Endometrium (tissue), 2 donors: ENCODE measurements at regions not wholly inside any gene's neighbourhood (a gene's known extent, or its start where the extent isn't known, plus 50 kb on each side); places are given as distances from the start of the nearest gene placed in this dataset.
A peak's percentile ranks its signal among the peaks of the same experiment; 100 is the strongest.

Experiments used
- FAIRE-seq: peaks from 2 replicates; lab custom pipeline; 2012; peaks lifted over from hg19 to GRCh38; lab: Jason Lieb, UNC
- donor health status: control.
- donor health status: control.

DNA sequence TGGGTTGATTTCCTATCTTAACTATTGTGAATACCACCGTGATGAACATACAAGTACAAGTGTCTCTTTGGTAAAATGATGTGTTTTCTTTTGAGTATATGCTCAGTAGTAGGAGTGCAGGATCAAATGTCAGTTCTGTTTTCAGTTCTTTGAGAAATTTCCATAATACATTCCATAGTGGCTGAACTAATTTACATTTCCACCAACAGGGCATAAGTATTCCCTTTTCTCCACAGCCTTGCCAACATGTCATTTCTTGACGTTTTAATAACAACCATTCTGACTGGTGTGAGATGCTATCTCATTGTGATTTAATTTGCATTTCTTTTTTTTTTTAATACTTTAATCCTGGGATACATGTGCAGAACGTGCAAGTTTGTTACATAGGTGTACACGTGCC, 268.8 kb downstream of the CENPW start:
- no peak for FAIRE-seq

DNA sequence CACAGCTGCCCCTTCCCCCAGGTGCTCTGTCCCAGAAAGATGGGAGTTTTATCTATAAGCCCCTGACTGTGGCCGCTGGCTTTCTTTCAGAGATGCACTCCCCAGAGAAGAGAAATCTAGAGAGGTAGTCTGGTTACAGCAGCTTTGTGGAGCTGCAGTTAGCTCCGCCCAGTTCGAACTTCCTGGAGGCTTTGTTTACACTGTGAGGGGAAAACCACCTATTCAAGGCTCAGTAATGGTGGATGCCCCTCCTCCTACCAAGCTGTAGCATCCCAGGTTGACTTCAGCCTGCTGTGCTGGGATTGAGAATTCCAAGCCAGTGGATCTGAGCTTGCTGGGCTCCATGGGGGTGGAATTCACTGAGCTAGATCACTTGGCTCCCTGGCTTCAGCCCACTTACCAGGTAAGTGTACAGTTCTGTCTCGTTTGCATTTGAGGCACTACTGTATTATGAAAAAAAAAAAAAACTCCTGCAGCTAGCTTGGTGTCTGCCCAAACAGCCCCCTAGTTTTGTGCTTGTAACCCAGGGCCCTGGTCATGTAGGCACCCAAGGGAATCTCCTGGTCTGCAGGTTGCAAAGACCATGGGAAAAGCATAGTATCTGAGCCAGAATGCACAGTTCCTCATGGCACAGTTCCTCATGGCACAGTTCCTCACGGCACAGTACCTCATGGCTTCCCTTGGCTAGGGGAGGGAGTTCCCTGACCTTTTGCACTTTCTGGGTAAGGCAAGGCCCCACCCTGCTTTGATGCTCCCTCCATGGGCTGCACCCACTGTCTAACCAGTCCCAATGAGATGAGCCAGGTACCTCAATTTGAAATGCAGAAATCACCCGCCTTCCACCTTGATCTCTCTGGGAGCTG, 275.0 kb downstream of the CENPW start:
- FAIRE-seq, result no peak

DNA sequence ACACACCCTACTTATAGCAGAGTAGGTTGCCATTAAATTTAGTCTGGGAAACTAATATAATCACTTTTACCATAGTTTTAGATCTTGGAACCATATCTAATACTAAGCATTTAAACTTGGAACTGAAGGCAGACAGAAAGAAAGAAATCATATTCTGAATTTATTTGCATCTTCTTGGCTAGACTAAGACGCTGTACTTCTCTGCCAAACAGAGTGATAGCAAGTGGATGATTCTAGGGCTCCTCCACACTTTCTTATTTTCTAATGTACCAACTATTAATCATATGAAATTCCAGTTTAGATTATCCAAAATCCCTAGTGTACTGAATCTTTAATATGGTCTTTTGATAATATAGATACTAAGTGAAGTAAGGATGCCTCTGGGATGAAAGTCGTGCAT, 277.0 kb downstream of the CENPW start:
- FAIRE-seq, result no peak

DNA sequence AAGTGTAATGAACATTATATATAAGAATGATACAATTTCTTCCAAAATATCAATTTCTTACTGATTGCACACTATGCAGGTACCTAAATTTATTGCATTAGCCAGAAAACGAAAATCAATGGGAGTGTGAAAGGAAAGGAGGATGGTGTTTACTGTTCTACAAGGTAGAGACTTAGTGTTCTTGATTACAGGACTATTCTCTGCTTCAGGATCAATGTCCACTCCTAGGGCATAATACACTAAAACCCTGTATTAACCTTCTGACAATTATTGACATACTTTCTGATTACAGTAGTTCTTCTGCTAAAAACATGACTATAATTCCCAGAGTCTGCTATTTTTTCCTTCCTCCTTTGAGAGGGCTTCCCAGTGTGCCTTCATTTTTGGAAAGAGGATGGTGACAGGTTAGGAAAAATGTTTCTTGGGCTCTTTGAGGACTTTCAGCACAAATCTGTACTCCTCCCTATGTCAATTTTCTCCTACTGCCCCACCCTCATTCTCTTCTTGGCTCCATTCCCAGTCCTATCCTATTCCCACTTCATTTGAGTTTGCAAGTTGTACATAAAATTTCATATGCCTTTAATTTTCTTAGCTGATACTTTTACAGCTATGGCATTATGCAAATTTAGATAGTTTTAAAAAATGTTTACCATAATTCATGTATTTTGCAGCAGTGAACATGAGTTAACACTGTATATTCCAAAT, 278.9 kb downstream of the CENPW start:
- FAIRE-seq, result no peak

DNA sequence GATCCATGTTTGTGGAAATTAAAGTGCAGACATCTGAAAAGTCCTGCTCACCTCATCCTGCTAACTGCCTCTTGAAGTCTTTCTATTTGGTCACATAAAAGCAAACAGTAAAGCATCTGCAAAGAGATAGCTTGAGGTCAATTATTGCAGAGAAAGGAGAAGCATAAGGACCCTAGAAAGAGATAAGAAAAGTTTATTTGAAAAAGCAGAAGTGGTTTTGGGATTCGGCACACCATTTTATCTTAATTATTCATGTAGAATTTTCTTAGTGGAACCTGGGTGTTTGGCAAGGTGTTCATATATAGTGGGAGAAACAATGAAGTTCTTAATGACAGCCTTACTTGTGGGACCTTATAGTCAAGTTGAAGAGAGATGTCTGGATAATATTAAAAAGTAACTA, 280.8 kb downstream of the CENPW start:
- FAIRE-seq, result no peak

DNA sequence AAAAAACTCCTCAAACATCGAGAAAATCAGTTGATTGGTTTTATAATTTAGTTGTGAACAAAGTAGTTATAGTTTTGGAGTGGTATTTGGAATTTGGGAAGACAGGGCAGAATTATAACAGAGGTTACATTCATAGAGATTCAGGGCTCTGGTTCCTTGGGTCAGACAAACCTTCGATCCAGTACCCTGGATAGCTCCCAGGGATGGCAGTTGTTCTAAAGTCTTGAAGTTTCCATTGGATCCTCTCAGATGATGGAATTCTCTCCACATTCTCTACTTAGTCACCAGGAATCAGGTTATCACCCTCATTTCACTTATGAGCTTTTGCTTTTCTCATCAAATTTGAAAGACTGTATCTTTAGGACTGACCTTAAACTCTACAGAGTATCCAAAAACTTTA, 285.1 kb downstream of the CENPW start:
- no peak for FAIRE-seq

DNA sequence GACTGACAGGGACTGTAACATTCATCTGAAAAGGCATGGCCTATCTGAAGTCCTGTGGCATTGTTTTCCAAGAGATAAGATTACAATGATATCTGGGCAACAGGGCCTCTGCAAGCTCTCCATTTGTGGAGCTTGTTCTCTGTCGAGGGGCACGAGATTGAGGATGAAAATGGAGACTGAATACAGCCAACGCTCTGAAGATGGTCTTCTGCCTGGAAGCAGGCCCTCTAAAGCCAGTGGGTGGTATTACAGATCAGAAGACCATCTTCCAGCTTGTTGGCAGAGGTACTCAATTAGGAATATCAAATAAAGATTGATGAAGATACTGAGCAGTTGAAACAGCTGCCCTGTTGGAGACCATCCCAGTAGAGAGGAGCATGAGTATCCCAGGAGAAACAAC, 288.2 kb downstream of the CENPW start:
- no peak for FAIRE-seq

DNA sequence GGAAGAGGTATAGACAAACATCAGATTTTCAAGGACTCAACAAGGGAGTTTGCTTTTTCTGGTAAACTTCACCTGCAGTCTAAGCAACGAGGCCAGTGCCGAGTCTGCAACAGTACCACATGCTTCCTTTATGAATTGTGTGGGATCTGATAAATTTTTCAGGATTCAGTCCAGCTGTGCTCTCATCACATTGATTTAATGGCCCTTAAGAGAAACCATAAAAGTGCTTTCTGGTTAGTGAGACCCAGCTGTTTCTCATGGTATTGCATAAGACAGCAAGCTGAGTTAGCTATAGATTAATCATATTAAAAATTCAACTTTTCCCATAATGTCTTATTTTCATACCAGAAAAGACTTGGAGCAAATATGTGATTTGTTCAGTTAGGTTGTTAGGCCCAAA, 291.4 kb downstream of the CENPW start:
- FAIRE-seq, result peak; percentile 61

DNA sequence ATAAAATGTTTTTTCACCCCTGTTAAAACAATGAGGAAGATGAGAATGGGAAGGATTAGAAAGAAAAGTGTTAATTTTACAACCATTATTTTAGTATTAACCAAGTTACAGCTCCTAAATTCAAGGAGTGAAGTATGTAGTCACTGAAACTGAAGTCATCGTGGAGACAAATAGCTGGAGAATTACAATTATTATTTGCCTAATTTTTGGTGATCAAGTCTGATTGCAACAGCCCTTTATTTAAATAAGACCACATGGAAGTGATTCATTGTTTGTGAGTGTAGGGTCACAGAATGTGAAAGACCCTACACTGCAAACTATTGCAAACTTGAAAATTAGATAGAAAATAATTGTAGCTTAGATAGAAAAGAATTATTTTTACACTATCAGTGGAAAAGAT, 292.4 kb downstream of the CENPW start:
- no peak for FAIRE-seq

DNA sequence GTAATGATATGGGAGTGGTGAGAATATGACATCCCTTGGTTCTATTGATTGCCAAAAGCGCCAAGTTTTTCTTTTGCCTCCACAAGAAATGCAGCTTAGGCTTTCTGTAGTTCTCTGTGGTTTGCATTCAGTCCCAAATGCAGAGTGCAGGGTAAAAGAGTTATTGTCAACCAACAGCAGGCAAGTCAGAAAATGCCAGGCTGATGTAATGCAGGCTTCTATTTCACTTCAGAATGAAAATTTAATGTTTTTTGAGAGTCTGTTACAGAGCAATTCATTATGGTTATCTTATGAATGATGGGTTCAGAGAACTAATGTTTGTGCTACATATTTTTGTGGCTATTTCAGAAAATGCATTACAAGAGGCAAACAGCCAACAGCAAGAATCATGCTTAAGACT, 293.5 kb downstream of the CENPW start:
- FAIRE-seq, result no peak

DNA sequence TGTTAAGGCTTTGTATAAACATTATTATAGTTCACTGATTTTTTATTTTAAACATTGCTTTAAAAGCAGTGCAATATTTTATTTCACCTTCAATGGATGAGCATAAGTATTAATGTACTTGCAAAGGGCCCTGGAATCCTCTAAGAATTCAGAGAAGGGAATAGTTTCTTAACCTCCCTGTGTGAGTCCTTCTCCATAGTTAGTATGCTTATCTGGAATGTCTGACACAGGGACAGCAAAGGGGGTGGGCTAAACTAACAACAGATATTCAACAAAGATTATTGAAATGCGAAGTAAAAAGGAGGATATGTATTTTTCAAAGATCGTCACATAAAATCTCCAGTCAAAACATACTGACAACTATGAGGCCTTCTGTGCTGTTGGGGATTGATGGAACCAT, 300.4 kb downstream of the CENPW start:
- no peak for FAIRE-seq

DNA sequence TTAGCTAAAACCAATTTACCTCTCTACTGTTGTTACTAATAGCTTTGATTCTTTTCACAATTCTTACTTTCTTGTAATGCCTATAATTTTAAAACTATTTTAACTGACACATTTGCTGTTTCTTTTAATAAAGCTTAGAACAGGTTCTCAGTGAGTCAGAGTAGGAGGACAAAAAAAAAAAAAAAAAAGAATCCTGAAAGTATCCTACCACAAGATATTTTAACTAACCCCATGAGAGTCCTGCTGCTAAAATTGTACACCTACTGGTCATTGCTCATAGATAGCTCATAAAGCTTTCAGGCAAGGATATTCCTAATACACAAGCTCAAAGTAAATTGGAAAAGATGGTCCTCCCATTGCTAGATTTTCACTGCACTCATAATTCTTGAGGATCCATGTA, 301.0 kb downstream of the CENPW start:
- no peak for FAIRE-seq

DNA sequence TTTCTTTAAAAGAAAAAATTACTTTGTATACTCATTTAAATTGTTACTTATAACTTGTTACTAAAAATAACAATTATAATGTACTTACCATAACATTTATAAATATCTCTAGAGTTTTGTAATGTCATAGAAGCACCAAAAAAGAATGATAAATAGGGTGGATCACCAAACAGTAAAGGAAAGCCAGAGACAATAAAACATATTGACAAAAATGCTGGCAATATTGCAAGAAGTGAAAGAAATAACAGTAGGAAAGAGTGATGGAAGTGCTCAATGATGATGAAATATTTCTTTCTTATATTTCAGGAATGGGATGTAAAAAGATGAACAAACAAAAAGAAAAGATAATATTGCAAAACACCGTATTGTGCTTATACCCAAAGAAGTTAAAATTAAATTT, 301.7 kb downstream of the CENPW start:
- FAIRE-seq, result no peak

DNA sequence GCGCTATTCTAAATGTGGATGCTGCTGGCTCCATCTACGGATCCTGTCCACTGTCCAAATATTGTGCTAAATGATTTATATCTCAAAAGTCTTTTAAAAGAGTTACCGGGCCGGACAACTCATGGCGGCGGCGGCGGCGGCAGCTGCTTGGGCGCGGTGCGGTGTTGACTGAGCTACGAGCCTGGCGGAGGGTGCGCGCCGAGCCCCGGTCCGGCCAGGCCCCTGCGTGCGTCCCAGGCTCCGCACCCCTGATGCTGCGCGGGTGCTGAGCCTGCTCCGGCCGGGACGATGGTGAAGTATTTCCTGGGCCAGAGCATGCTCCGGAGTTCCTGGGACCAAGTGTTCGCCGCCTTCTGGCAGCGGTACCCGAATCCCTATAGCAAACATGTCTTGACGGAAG, 303.4 kb downstream of the CENPW start:
- no peak for FAIRE-seq

DNA sequence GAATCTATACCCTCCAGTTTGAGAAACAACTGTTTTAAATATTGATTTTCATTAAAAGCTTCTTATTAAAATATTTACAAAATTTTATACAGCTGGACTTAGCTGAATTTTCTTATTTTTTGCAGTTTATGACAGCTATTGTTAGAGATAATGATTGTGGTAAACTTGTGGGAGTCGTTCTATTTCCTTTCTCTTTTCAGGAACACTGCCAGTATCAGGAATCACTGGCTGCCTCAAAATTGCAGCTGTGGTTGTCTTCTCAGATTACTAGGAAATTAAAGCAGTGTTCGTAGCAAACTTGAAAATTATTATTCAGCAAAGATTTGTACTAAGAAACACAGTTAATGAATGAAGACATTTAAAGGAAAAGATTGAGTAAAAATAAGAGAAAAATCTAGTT, 311.0 kb downstream of the CENPW start:
- peak; percentile 61 for FAIRE-seq

DNA sequence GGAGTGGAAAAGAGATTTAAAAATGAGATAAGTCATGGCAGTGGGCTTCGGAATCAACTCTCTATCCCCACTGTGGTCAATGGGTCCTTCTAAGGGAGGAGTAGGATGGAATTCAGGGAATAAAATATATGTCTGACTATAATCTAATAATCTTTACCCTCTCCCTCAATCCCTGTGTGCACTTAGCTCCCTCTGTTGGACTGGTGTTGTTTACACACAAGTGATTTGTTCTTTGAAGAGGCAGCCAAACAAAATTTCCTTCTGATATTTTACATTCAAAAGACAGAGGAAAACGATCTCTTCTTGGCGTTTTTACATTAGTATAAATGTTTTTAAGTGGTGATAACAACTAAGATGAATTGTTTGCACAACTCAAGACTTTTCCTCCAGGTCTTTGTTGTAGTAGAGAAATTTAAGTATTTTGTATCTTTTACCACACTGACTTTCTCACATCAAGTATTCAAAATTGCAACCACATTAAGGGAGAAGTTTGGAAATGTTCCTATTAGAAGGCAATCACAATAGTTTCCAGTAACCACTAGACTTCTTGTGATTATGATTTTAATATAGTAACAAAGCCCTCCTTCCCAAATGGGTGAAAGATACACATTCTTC, 317.8 kb downstream of the CENPW start:
- FAIRE-seq, result no peak

DNA sequence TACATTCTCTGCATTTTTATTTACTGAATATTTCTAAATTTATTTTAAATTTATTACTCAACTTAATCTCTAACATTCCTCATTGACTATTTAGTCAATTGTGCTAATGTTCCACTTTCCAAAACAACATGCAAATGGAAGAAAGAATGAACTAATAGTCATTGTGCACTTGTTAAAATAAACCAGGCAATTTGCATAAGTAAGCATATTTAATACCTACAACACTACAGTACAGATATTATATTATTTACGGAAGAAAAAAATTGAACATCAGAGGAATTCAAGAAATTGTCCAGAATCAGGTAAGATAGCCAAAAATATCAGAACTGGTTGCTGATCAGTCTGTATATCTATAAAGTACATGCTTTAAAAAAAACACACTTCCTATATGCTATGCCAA, 320.5 kb downstream of the CENPW start:
- FAIRE-seq, result no peak

DNA sequence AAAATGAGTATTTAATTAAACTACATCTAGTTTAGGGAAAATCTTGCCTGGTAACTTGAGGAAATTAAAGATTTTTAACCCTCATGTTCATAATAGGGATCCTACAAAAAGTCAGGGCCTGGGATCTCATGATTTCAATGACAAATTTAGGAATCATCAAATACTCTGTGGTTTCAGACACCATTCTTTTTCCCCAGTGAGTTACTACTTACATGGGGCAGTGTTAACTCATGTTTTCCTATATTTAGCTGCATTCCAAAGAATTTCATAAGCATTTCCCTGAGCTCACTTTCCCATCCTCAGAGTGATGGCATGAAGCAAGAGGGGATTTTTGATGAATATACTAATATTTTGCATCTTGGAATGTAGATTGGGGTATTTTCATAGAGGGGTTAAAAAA, 321.7 kb downstream of the CENPW start:
- no peak for FAIRE-seq

DNA sequence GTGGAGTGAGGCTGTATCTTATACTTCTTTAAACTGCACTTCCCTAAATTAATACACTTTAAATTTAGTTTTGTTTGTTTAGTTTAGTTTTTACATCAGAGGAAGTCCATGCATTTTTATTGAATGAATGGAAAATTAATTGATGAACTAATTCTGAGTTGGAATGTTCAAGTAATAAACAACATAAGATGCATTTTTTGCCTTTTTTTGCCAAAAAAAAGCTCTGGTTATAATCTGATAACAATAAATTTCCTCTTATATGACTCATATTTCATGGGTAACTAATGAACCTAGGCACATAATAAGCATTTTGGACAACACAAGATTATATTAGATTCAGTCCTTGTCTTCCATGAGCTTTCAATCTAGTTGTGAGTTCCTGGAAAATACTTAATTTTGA, 323.1 kb downstream of the CENPW start:
- FAIRE-seq, result no peak

DNA sequence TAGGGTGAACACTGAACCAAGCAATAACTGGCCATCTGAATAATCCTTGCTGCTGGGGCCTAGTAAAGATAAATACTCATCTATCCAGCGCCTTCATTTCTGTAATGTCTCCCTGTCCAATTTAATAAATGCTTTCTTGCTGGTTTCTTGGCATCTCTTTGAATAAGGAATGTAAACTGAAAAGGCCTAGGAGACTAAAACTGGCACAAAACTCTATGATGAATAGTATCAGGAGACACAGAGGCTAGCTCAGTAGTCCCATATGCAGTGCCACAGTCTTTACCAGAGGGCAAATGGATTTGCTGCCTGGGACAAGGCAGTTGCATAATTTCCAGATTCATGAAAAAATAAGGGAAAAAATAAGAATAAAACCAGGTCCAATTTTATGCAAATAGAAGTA, 324.4 kb downstream of the CENPW start:
- no peak for FAIRE-seq

DNA sequence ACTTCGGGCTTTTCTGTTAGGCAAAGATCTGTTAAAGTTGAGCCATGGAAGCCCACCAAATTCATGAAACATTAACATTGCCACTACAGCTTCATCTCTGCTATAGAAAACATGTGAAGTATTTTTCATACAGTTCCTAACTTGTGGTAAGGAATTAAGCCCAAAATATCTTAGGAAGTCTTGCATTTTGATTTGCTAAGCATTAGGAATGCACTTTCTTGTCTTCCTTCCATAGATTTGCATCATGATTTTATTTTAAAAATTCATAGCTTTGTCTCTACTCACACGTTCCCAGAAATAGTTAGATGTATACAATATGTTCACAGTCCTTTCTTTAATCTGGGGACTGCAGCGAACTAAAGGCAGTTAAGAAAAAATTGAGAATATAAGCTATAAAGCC, 325.6 kb downstream of the CENPW start:
- FAIRE-seq, result no peak

DNA sequence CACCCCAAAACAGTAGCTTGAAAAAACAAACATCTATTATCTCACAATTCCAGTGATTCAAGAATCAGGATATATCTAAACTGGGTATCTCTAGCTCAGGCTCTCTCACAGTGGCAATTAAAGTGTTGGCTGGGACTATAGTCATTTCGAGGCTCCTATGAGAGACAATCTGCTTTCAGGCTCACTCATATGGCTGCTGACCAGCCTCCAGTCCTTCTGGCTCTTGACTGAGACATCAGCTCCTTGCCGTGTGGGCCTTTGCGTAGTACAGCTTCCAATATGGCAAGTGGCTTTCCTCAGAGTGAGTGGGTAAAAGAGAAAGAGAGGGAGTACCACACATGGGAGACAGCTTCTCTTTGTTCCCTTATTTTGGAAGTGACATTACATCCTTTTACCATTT, 327.2 kb downstream of the CENPW start:
- no peak for FAIRE-seq

DNA sequence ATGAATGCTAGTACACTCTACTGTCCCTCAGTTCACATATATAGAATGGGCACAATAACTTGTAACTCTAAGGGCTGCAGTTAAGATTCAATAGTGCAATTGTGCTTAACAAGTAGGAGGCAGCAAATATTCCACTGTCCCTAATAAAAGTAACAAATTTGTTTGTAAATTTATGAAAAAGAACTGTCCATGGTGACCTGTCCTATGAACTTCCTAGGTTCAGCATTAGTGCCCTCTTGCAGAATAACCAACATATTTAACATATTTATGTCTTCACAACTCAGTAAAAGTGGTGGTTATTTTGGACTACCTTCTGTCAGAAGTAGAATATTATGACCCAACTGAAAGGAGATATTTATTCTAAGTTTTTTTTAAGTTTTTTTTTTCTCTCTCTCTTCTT, 327.8 kb downstream of the CENPW start:
- FAIRE-seq, result no peak

DNA sequence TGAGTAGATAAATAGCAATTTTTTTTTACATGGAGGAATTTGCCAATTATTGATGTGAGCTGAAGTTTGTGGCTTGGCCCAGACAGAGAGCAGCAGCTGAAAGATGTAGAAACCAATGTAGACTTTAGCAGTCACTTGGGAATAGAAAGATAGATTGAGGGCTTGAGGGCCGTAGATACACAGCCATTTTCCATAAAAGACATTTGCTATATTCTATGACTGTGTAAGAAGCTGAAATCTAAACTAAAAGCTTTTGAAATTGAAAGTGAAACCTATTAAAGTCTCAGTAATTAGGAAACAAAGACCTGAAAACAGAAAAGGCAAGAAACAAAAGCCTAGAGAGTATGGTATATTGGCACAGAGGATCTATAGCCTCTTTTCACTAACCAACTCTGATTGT, 332.7 kb downstream of the CENPW start:
- no peak for FAIRE-seq
